GM04503 (cell line): ENCODE measurements at regions not wholly inside any gene's neighbourhood (a gene's known extent, or its start where the extent isn't known, plus 50 kb on each side); places are given as distances from the start of the nearest gene placed in this dataset.
"Not testable (repeated sequence)": the region's sequence is repeated elsewhere in the genome, so short reads cannot be mapped to it uniquely, and the experiment has no call there.

Experiments
- DNase-seq: peaks from one replicate; pipeline ENCODE4 v3.0.0-alpha.2; 2012; ENCODE audit warnings: low read depth

DNA sequence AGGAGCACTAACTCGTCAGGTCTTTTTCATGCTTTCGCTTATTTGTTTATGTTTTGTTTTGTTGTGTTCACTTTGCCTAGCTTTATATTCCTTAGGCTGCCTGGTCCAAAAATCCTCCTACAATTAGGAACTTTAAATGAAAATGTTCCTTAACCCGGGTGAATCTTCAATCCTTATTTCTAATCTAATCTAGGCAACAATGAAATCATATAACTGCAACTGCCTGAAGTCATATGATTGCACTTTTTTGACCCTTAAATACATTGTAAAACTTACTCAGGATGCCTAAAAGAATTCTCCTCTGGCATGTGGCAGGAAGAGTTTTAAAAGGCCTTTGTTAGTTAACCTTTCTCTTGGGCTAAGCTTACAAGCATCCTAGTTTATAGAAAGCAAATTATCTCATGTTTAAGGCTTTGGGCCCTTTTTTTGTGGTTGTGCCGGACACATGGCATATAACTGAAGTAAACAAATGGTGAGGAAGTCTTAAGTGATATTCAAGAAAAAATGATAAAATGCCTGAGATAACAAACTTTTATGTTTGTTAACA lies 279.4 kb downstream of the FAT4 start:
- DNase-seq: no peak

DNA sequence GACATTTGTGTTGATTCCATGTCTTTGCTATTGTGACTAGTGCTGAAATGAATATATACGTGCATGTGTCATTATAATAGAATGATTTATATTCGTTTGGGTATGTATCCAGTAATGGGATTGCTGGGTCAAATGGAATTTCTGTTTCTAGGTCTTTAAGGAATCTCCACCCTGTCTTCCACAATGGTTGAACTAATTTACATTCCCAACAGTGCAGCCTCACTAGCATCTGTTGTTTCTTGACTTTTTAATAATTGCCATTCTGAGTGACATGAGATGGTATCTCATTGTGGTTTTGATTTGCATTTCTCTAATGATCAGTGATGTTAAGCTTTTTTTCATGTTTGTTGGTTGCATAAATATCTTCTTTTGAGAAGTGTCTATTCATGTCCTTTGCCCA lies 291.2 kb downstream of the FAT4 start:
- DNase-seq: not testable (repeated sequence)

DNA sequence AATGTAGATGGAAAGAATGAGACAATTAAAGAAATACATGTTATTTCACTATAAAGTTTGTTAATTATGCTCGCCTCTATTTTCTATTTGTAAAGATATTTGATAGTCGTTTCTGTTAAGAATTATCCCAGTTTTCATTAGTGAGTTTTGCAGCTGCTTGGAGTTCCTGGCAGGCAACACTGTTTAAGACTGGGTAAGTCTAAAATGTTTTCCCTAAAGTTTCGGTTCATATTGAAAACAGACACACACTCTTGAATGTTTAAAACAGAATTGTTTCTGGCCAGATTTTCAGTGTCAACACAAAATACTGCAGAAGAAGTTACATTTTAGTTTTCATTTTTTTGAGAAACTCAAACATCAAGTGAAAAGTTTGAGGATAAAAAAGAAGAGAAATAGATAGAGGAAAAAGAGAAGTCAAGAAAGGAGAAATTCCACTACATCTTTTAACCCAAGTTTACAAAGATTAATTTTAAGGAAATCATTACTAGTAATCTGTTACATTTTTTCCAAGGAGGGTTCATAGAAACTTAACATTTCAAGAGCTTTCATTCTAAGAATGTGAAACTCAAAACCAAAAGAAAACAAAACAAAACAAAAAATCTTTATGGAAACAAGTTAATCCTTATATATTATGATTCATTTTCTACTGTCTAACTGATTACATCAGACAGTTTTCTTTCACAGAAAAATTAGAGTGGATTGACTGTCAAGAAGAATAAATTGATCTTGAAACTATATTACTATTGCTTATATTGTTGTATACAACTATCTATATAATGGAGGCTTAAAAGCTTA lies 305.5 kb downstream of the FAT4 start:
- DNase-seq: no peak

DNA sequence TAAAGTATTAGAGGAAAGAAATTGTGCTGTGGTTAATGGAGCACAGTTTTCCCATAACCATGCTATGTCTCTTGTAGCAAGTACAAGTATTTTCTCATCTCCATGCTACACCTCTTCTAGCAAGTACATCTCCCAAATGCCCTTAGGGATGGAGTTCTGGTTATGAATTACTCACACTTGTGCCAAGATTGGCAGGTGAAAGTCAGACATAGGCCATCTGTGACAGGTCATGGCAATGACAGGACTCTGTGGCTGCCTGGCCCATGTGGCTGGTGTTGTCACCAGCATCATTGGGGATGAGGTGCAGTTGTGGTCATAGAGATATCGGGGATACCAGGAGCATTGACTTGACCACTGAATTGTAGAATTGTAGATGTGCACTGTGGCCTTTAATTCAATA lies 310.2 kb downstream of the FAT4 start:
- no peak for DNase-seq

DNA sequence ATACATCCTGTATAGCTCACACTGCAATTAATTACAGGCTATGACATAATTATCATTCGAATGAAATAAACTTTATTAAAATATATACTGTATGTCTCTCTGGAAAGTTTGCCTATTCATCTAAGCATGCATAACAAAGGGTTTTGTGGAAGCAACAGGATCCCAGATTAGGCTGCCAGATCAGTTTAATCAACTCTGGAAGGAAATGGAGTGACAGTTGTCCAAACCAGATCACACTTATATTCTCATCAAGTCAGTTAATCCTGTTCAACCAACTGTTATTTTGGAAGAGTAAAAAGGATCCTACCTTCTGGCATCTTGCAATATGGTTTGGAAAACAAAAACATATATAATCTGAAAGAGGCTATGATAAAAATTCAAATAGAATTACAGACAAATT lies 312.2 kb downstream of the FAT4 start:
- no peak for DNase-seq

- no peak for DNase-seq
Measured at GRCh38 chr4:125639182-125639621, 324.4 kb downstream of the FAT4 start.

DNA sequence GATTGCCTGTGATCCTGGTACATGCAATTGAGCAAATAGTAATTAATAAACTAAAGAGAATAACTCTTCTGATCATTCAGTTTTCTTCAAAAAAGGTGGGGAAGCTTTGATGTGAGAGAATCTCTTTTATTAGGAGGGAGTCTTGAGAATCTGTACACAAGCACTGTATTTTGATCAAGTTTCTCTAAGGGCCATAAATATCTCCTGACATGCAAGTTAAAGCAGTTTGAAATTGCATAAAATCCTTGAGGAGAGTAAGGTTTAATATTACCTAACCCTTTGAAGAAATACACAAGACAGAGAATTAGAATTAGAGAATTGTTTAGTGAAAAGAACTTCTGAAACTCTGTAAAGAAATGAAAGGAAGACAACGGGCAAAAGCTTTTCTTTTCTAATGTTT lies 326.9 kb downstream of the FAT4 start:
- no peak for DNase-seq

DNA sequence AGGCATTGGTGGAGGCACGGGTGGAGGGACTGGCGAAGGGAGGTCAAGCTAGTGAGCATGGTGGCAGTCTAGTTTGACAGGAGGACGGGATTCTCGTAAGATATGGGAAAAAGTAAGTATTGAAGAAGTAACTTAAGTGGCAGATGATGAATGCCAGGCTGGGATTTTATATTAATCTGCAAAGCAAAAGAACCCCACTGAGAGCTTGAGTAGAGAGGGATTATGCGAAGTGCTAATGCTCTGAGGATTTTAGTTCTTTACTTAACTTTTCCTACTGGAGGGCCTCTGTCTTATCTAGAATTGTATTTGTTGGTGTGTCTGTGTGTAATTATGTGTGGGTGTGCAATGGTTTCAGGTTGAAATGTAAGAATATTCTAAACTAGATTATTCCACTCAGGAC lies 327.9 kb downstream of the FAT4 start:
- DNase-seq: no peak

DNA sequence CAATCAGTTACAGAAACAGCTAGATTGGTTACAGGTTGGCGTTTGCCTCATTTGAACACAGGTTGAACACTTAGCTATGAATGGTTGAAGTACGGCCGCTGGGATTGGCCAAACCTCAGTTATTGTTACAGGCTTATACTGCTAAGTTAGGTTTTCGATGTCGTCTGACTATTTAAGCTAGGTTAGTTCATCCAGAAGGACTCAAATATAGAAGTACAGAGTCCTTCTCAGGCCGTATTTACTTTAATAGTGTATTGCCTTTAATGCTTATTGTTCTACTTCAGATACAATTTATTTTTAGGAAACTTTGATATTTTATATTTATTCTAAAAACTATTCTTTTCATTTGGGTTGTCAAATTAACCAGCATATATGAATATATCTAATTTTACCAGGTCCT lies 334.7 kb downstream of the FAT4 start:
- DNase-seq: no peak

- no peak for DNase-seq
Measured at GRCh38 chr4:125650557-125650956, 335.8 kb downstream of the FAT4 start.

GRCh38 chr4:125651707-125652357 lies 337.1 kb downstream of the FAT4 start:
- DNase-seq: not testable (repeated sequence)

DNA sequence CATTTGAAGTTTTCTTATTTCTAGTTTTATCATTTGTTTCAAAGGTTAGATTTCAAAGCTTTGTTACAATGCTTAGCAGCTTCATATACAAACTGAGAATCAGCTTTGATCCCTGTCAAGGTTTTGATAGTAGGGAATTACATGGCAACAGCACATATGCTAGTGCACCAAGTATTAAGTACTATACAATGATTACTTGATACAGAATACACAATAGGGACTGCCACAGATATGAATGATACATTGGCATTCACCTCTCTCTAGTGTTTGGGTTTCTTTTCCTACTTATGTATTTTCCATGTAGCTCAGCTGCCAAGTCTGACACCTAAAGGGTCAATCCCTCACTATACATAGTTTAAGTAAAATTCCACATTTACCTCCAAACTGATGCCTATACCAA lies 344.0 kb downstream of the FAT4 start:
- DNase-seq: no peak

DNA sequence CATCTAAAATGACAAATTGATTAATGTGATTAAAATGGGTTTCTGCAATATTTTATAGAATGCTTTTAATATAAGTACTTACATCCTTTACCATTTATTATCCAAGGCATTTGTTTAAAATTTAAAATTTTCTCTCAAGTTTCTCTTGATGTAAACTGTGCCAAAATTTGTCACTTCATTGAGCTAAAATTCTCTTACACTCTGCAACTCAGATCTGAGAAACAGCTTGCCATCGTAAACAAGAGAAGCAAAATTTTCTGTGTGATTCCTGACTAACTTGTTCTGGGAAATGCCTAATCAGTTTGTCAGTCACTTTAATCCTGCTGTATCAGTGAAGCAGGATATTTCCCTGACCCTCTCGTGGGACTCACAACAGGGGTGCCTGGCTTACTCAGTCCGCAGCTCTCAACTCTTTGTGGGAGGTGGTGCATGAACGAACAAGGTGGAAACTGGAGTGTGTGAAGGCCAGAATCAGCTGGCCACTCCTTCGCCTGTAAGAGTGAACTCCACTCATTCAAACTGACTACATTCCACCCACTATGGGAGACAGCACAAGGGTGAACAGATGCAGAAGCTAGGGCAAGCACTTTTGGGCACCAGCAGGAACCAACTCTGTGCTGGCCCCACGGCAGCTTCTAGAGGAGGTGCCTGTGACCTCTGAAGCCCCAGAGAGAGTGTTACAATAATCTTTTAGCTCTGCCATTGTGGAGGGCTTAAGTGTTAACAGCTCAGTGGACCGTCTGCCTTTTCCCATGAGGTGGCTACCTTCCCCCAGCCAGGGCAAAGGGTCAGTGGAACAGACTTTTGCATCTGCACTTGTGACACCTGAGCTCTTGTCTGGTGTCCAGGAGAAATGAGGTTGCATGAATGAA lies 349.4 kb downstream of the FAT4 start:
- no peak for DNase-seq

GRCh38 chr4:125666635-125667034 lies 351.9 kb downstream of the FAT4 start:
- no peak for DNase-seq

- no peak for DNase-seq
Measured at GRCh38 chr4:125676156-125676555, 361.4 kb downstream of the FAT4 start.

GRCh38 chr4:125676583-125676982 lies 361.8 kb downstream of the FAT4 start:
- no peak for DNase-seq

DNA sequence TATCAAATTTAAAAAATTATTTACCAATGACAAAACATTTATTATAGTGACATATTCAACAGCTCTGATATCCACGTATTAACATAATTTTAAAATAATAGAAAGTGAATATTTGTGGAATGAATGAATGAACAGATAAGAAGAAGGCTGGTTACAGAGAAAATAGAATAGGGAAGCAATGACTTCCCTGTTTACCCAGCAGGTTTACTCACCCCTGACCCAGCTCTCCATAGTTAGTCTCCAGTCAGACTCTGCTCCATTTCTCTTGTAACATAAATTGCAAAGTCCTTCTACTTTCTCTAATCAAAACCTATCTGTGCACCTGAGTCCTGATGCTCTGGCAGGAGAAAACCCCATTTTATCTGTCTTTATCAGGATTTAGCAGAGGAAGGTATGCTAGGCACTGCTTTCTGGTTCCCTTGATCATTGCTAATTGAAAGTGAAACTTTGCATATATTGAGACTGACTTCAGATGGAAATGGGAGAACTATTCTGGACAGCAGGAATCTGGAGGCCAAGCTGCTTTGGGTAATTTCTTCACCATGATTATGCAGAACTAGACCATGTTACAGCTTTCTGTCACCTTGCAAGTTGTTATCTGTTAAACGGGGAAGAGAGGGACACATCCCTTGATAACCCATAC lies 363.0 kb downstream of the FAT4 start:
- no peak for DNase-seq

DNA sequence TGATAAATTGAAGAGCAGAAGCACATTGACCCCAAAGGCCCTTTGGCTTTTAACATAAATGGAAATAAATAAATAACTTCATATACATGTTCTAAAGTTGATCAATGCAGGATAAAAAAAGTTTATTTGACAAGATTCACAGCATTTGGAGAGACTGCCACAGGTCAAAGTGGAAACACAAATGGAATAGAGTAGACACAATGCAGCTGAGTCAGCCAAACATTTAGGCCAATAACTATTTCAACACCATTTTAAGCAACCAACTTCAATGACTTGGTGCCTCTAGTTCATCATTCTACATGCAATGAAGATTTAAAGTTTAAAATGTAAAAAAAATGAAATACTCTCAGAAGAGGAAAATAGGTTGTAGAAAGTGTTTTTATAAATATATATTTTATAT lies 365.2 kb downstream of the FAT4 start:
- DNase-seq: no peak

- no peak for DNase-seq
Measured at GRCh38 chr4:125681240-125681639, 366.5 kb downstream of the FAT4 start.

GRCh38 chr4:125682730-125683129 lies 368.0 kb downstream of the FAT4 start:
- no peak for DNase-seq

DNA sequence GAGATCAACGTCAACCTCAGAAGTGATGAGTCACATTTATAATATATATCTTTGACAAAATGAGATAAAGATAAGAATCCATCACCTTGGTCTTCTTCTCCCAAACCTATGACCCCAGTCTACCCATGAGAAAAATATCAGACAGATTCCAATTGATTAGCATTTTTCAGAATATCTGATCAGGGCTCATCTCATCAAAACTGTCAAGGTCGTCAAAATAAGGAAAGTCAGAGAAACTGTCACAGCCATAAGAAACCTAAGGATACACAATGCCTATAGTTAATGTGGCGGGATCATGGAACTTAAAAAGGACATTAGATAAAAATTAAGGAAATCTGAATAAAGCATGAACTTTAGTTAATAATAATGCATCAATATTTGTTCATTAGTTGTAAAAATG lies 374.1 kb downstream of the FAT4 start:
- no peak for DNase-seq

DNA sequence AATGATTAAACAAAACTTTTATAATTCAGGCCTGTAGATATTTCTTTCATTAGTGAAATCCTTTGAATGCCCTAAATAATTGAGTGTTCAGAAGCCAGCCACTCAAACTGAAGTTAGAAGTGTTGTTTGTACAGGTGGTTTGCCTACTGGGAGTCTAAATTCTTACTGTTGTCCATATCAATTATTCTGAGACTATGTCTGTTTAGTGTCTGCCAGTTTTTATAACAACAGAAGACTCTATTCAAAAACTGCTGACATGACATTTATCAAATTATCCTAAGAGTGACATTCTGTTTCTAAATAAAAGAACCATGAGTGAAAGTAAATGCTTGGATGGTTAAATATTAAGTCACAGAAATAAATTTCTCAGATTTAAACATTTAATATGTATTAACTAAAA lies 375.1 kb downstream of the FAT4 start:
- DNase-seq: no peak
